ENCODE measurements at regions not wholly inside any gene's neighbourhood (a gene's known extent, or its start where the extent isn't known, plus 50 kb on each side); places are given as distances from the start of the nearest gene placed in this dataset.

DNA sequence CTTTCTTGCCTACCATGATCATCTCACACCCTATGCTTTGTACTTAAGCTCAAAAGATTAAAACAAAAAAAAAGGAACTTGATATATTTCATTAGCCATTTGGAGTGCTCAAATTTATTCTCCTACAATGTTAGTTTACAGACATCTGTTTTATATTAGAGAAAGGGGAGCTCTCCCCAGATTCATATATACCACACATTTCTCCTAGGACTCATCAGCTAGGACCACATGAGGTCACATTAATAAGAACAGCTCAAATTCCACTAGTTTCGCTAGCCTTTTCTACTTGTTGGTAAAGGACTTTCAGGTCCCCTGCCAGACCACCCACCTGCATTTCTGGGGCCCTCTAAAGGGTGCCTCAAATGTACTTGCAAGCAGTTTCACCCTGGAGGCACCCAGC lies 151.2 kb upstream of the MMADHC start:
- TF ChIP-seq, protein P1, sequence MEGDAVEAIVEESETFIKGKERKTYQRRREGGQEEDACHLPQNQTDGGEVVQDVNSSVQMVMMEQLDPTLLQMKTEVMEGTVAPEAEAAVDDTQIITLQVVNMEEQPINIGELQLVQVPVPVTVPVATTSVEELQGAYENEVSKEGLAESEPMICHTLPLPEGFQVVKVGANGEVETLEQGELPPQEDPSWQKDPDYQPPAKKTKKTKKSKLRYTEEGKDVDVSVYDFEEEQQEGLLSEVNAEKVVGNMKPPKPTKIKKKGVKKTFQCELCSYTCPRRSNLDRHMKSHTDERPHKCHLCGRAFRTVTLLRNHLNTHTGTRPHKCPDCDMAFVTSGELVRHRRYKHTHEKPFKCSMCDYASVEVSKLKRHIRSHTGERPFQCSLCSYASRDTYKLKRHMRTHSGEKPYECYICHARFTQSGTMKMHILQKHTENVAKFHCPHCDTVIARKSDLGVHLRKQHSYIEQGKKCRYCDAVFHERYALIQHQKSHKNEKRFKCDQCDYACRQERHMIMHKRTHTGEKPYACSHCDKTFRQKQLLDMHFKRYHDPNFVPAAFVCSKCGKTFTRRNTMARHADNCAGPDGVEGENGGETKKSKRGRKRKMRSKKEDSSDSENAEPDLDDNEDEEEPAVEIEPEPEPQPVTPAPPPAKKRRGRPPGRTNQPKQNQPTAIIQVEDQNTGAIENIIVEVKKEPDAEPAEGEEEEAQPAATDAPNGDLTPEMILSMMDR (IDR thresholded peaks at IDR 0.05): no peak
- TF ChIP-seq EP300 (IDR thresholded peaks at IDR 0.05) (no peak), POLR2AphosphoS5 (IDR thresholded peaks at IDR 0.05) (no peak), POLR2A (IDR thresholded peaks at IDR 0.05) (no peak)

Data from suprapubic skin (tissue), 4 donors.